Upper lobe of left lung (tissue), 6 donors: ENCODE measurements at regions not wholly inside any gene's neighbourhood (a gene's known extent, or its start where the extent isn't known, plus 50 kb on each side); places are given as distances from the start of the nearest gene placed in this dataset.
"Not testable (repeated sequence)": the region's sequence is repeated elsewhere in the genome, so short reads cannot be mapped to it uniquely, and the experiment has no call there.

Experiments used
- ATAC-seq, 2 donors: fragments of 200-7000 bp; cut with Tn5 transposase; one replicate each; pipeline ENCODE4 v1.9.1; 2022; ENCODE audit warnings: mild to moderate bottlenecking in 2 of 2, moderate library complexity in 2 of 2; ENCODE audit not compliant: low FRiP score in 2 of 2
- DNase-seq, 2 donors: peaks; one replicate each; pipeline ENCODE4 v3.0.0-alpha.2; 2019 to 2020
- H3K27ac ChIP-seq, 4 donors: fragments of 200-600 bp; sonication (generic); one replicate each; pipeline ENCODE4 v1.5.1; 2016 to 2019
- H3K27me3 ChIP-seq, 4 donors: fragments of 200-600 bp; sonication (generic); one replicate each; pipeline ENCODE4 v1.5.1; 2017 to 2019
- H3K36me3 ChIP-seq, 4 donors: fragments of 200-600 bp; sonication (generic); one replicate each; pipeline ENCODE4 v1.5.1; 2016 to 2019
- H3K4me1 ChIP-seq, 4 donors: fragments of 200-600 bp; sonication (generic); one replicate each; pipeline ENCODE4 v1.5.1; 2018 to 2019
- H3K4me3 ChIP-seq, 4 donors: fragments of 200-600 bp; sonication (generic); one replicate each; pipeline ENCODE4 v1.5.1; 2017 to 2019; ENCODE audit warnings: mild to moderate bottlenecking in 2 of 4, moderate library complexity in 1 of 4
- H3K9me3 ChIP-seq, 4 donors: fragments of 200-600 bp; sonication (generic); one replicate each; pipeline ENCODE4 v1.5.1; 2018 to 2019
- CTCF ChIP-seq, 6 experiments: fragments of 450-650 bp in 4 of 6; fragments of 200-600 bp in 2 of 6; sonication (generic) in 2 of 6; IDR thresholded peaks; one replicate each; pipeline ENCODE4 v1.5.1; 2016 to 2019; ENCODE audit warnings: antibody characterized with exemption in 6 of 6
- EP300 ChIP-seq, 4 donors: sonication (generic); formaldehyde crosslinking; IDR thresholded peaks; one replicate each; pipeline ENCODE4 v1.5.1; 2017; ENCODE audit warnings: antibody characterized with exemption in 4 of 4, control low read depth in 2 of 4
- POLR2A ChIP-seq, 4 donors: fragments of 450-650 bp; IDR thresholded peaks; one replicate each; pipeline ENCODE4 v1.5.1; 2016 to 2017; ENCODE audit warnings: antibody characterized with exemption in 4 of 4, mild to moderate bottlenecking in 2 of 4
- POLR2AphosphoS5 ChIP-seq, 2 donors: sonication (generic); formaldehyde crosslinking; IDR thresholded peaks; one replicate each; pipeline ENCODE4 v1.5.1; 2017; ENCODE audit warnings: antibody characterized with exemption in 2 of 2
- WGBS, 2 donors: methylation state at CpG; one replicate each; pipeline ENCODE4 v1.1.5; 2017 to 2018; 5-methylcytosine and 5-hydroxymethylcytosine counted together
- donor health status: DM: no; HTN: no; CAD: no; lungs with moderate emphysema.
- donor health status: DM: no; HTN: yes; CAD: no; lungs with severe emphysema.

GRCh38 chr3:20924646-20925385 lies 738.8 kb upstream of the SGO1 start:
- H3K4me1 ChIP-seq = no peaks in the 10 kb centered on the region
- TF ChIP-seq EP300 (IDR thresholded peaks at IDR 0.05) (no peak), POLR2A (IDR thresholded peaks at IDR 0.05) (no peak), POLR2AphosphoS5 (IDR thresholded peaks at IDR 0.05) (no peak), CTCF (IDR thresholded peaks at IDR 0.05) (no peak)
- H3K9me3 ChIP-seq = peaks cover 0 to 3% (median 0%) of the 10 kb centered on the region in 4 donors
- DNase-seq (no peak), ATAC-seq (no peak)
- no peaks in the 10 kb centered on the region for H3K36me3 ChIP-seq
- no peak overlapping the region for H3K27ac ChIP-seq
- H3K4me3 ChIP-seq = no peak overlapping the region
- H3K27me3 ChIP-seq = no peaks in the 10 kb centered on the region
- WGBS, 2 donors = 70 to 81% methylated on average over 5 of the region's 5 CpGs

GRCh38 chr3:20921112-20921511 lies 735.1 kb upstream of the SGO1 start:
- not testable (repeated sequence) for H3K4me1 ChIP-seq, H3K27ac ChIP-seq, ATAC-seq, H3K4me3 ChIP-seq, DNase-seq, H3K36me3 ChIP-seq, H3K27me3 ChIP-seq
- 87 to 88% methylated on average over 5 of the region's 5 CpGs for WGBS, 2 donors
- peaks cover 0 to 12% (median 2%) of the 10 kb centered on the region in 4 donors for H3K9me3 ChIP-seq

- DNase-seq (no peak), ATAC-seq (no peak)
- Histone ChIP-seq H3K27ac (no peak overlapping the region), H3K27me3 (no peaks in the 10 kb centered on the region), H3K36me3 (no peaks in the 10 kb centered on the region), H3K4me1 (no peaks in the 10 kb centered on the region), H3K9me3 (peaks cover 0 to 9% (median 2%) of the 10 kb centered on the region in 4 donors), H3K4me3 (no peak overlapping the region)
- WGBS, 2 donors = 72 to 81% methylated on average over 5 to 6 of the region's 6 CpGs
- TF ChIP-seq CTCF (IDR thresholded peaks at IDR 0.05) = no peak
- TF ChIP-seq POLR2A (IDR thresholded peaks at IDR 0.05) = no peak
- no peak for TF ChIP-seq POLR2AphosphoS5 (IDR thresholded peaks at IDR 0.05)
- TF ChIP-seq EP300 (IDR thresholded peaks at IDR 0.05) = no peak
Measured at GRCh38 chr3:20916951-20917606, 731.1 kb upstream of the SGO1 start.

- H3K4me1 ChIP-seq = no peaks in the 10 kb centered on the region
- DNase-seq (no peak), ATAC-seq (no peak)
- no peaks in the 10 kb centered on the region for H3K36me3 ChIP-seq
- WGBS, 2 donors = 89 to 92% methylated on average over 2 of the region's 2 CpGs
- no peak overlapping the region for H3K4me3 ChIP-seq
- H3K9me3 ChIP-seq = peaks cover 0 to 9% (median 2%) of the 10 kb centered on the region in 4 donors
- TF ChIP-seq POLR2A (IDR thresholded peaks at IDR 0.05) = no peak
- TF ChIP-seq POLR2AphosphoS5 (IDR thresholded peaks at IDR 0.05) = no peak
- no peaks in the 10 kb centered on the region for H3K27me3 ChIP-seq
- H3K27ac ChIP-seq = no peak overlapping the region
Measured at GRCh38 chr3:20914310-20914709, 728.3 kb upstream of the SGO1 start.

GRCh38 chr3:20912406-20912805 lies 726.4 kb upstream of the SGO1 start:
- Histone ChIP-seq H3K27ac (no peak overlapping the region), H3K36me3 (no peaks in the 10 kb centered on the region), H3K9me3 (peaks cover 0 to 2% (median 0%) of the 10 kb centered on the region in 4 donors), H3K27me3 (no peaks in the 10 kb centered on the region), H3K4me3 (no peak overlapping the region), H3K4me1 (no peaks in the 10 kb centered on the region)
- ATAC-seq (no peak), DNase-seq (no peak)
- TF ChIP-seq POLR2A (IDR thresholded peaks at IDR 0.05) (no peak), POLR2AphosphoS5 (IDR thresholded peaks at IDR 0.05) (no peak), CTCF (IDR thresholded peaks at IDR 0.05) (no peak), EP300 (IDR thresholded peaks at IDR 0.05) (no peak)
- WGBS, 2 donors = 78 to 86% methylated on average over 2 of the region's 2 CpGs
